H1 (cell line): ENCODE measurements at regions not wholly inside any gene's neighbourhood (a gene's known extent, or its start where the extent isn't known, plus 50 kb on each side); places are given as distances from the start of the nearest gene placed in this dataset.

Experiments
- CTCF ChIA-PET: fragments of 300-600 bp; sonication (Branson Sonifier 250); formaldehyde crosslinking; loops from one replicate; lab custom pipeline; 2021; ENCODE audit not compliant: partially characterized antibody; lab: Charles Lee
- POLR2A ChIA-PET: fragments of 300-600 bp; sonication (Branson Sonifier 250); formaldehyde crosslinking; loops from one replicate; lab custom pipeline; 2021; ENCODE audit warnings: inconsistent platforms; ENCODE audit not compliant: partially characterized antibody; lab: Charles Lee
- DNase-seq, 2 experiments: peaks; one replicate each; pipeline versions ENCODE4 v3.0.0 to v3.0.0-alpha.2; 2010 to 2022; ENCODE audit warnings: low spot score in 2 of 2, low read depth in 1 of 2, mixed read lengths in 1 of 2
- FAIRE-seq: peaks from 2 replicates; lab custom pipeline; 2011; peaks lifted over from hg19 to GRCh38; lab: Jason Lieb, UNC
- H2AFZ ChIP-seq: 2 replicates; pipeline ENCODE4 v1.8.1; 2012; ENCODE audit warnings: low read length, inconsistent platforms
- H2AK5ac ChIP-seq: 2 replicates; pipeline ENCODE4 v1.6.1; 2013; ENCODE audit warnings: low read depth, low read length
- H2BK120ac ChIP-seq: replicated peaks from 2 replicates; pipeline ENCODE3; 2013; ENCODE audit warnings: low read depth, low read length, inconsistent platforms
- H2BK12ac ChIP-seq: 2 replicates; pipeline ENCODE4 v1.6.1; 2013; ENCODE audit warnings: low read depth, low read length
- H2BK15ac ChIP-seq: 2 replicates; pipeline ENCODE4 v1.6.1; 2013; ENCODE audit warnings: low read length
- H2BK20ac ChIP-seq: 2 replicates; pipeline ENCODE4 v1.6.1; 2013; ENCODE audit warnings: low read length
- H2BK5ac ChIP-seq: 2 replicates; pipeline ENCODE4 v1.6.1; 2013; ENCODE audit warnings: low read depth, low read length
- H3K14ac ChIP-seq: 2 replicates; pipeline ENCODE4 v1.6.1; 2013; ENCODE audit warnings: inconsistent platforms; ENCODE audit not compliant: insufficient read length
- H3K18ac ChIP-seq: 2 replicates; pipeline ENCODE4 v1.6.1; 2013; ENCODE audit warnings: low read length; ENCODE audit errors: extremely low read depth
- H3K23ac ChIP-seq: 2 replicates; pipeline ENCODE4 v1.6.1; 2013; ENCODE audit warnings: inconsistent platforms; ENCODE audit not compliant: insufficient read length
- H3K23me2 ChIP-seq: 2 replicates; pipeline ENCODE4 v1.6.1; 2013; ENCODE audit warnings: low read depth, low read length
- H3K27ac ChIP-seq: 2 replicates; pipeline ENCODE4 v1.6.1; 2011; ENCODE audit warnings: low read depth, low read length, inconsistent platforms
- H3K27me3 ChIP-seq, 4 experiments: replicated peaks in 1 of 4; 1 replicate in 1 of 4; 2 replicates in 3 of 4; pipeline versions ENCODE4 v1.6.1 to v1.8.1; 2011 to 2013; ENCODE audit warnings: low read length in 3 of 4, mild to moderate bottlenecking in 3 of 4, inconsistent platforms in 2 of 4, mixed read lengths in 2 of 4, moderate library complexity in 1 of 4; ENCODE audit not compliant: control insufficient read depth in 3 of 4, insufficient read depth in 3 of 4; ENCODE audit errors: extremely low read depth in 1 of 4
- H3K36me3 ChIP-seq, 4 experiments: 2 replicates each; pipeline versions ENCODE4 v1.6.1 to v1.8.1; 2011 to 2013; ENCODE audit warnings: mild to moderate bottlenecking in 4 of 4, low read length in 3 of 4, moderate library complexity in 2 of 4, control low read depth in 1 of 4, inconsistent platforms in 1 of 4; ENCODE audit not compliant: insufficient read depth in 4 of 4, control insufficient read depth in 2 of 4
- H3K4ac ChIP-seq: replicated peaks from 2 replicates; pipeline ENCODE3; 2013; ENCODE audit warnings: low read length, low read depth, mixed read lengths, inconsistent platforms; ENCODE audit not compliant: insufficient read length
- H3K4me1 ChIP-seq, 4 experiments: replicated peaks in 1 of 4; 1 replicate in 1 of 4; 2 replicates in 3 of 4; pipeline versions ENCODE4 v1.6.1 to v1.8.1; 2011 to 2013; ENCODE audit warnings: low read length in 3 of 4, inconsistent platforms in 2 of 4, mixed read lengths in 1 of 4; ENCODE audit not compliant: insufficient read depth in 4 of 4, control insufficient read depth in 3 of 4
- H3K4me2 ChIP-seq, 2 experiments: 2 replicates each; pipeline versions ENCODE4 v1.6.1 to v1.8.1; 2011 to 2013; ENCODE audit warnings: low read depth in 2 of 2, low read length in 2 of 2, control low read depth in 1 of 2, inconsistent platforms in 1 of 2, mild to moderate bottlenecking in 1 of 2; ENCODE audit not compliant: insufficient read depth in 1 of 2
- H3K4me3 ChIP-seq, 4 experiments: fragments of 200-600, 300-600 bp in 1 of 4; sonication (generic), shearing (Covaris generic), sonication (Bioruptor Twin) in 1 of 4; 2 replicates each; pipeline versions ENCODE4 v1.5.1 to v1.8.1; 2011 to 2016; ENCODE audit warnings: low read length in 4 of 4, low read depth in 3 of 4, control low read depth in 2 of 4, inconsistent platforms in 2 of 4, mild to moderate bottlenecking in 2 of 4, mixed read lengths in 1 of 4, moderate library complexity in 1 of 4; ENCODE audit not compliant: insufficient read depth in 2 of 4; ENCODE audit errors: extremely low read depth in 1 of 4
- H3K56ac ChIP-seq: replicated peaks from 2 replicates; pipeline ENCODE3; 2013; ENCODE audit warnings: low read depth, mild to moderate bottlenecking, mixed read lengths, low read length, inconsistent platforms; ENCODE audit not compliant: insufficient read length
- H3K79me1 ChIP-seq: 2 replicates; pipeline ENCODE4 v1.6.1; 2013; ENCODE audit warnings: low read depth, low read length, control low read depth
- H3K79me2 ChIP-seq, 2 experiments: 2 replicates each; pipeline versions ENCODE4 v1.6.1 to v1.8.1; 2012 to 2013; ENCODE audit warnings: low read length in 2 of 2, mild to moderate bottlenecking in 2 of 2, inconsistent platforms in 1 of 2; ENCODE audit not compliant: insufficient read depth in 2 of 2, control insufficient read depth in 1 of 2
- H3K9ac ChIP-seq, 4 experiments: replicated peaks in 1 of 4; 1 replicate in 1 of 4; 2 replicates in 3 of 4; pipeline versions ENCODE4 v1.6.1 to v1.8.1; 2011 to 2013; ENCODE audit warnings: low read depth in 3 of 4, low read length in 3 of 4, control low read depth in 2 of 4, mild to moderate bottlenecking in 2 of 4, moderate library complexity in 2 of 4, inconsistent platforms in 1 of 4; ENCODE audit errors: extremely low read depth in 1 of 4
- H3K9me3 ChIP-seq, 2 experiments: 2 replicates each; pipeline versions ENCODE4 v1.6.1 to v1.8.1; 2012 to 2013; ENCODE audit warnings: mild to moderate bottlenecking in 2 of 2, moderate library complexity in 2 of 2, control low read depth in 1 of 2, inconsistent platforms in 1 of 2, low read depth in 1 of 2, low read length in 1 of 2, mixed read lengths in 1 of 2; ENCODE audit not compliant: insufficient read depth in 2 of 2
- H4K20me1 ChIP-seq, 2 experiments: replicated peaks in 1 of 2; 2 replicates each; pipeline versions ENCODE3 to v1.8.1; 2011 to 2013; ENCODE audit warnings: inconsistent platforms in 2 of 2, low read length in 2 of 2, mild to moderate bottlenecking in 1 of 2; ENCODE audit not compliant: insufficient read depth in 2 of 2, control insufficient read depth in 1 of 2
- H4K5ac ChIP-seq: 2 replicates; pipeline ENCODE4 v1.6.1; 2013; ENCODE audit warnings: low read length, low read depth, mixed read lengths, inconsistent platforms; ENCODE audit not compliant: insufficient read length
- H4K8ac ChIP-seq: 2 replicates; pipeline ENCODE4 v1.8.0; 2013; ENCODE audit warnings: mild to moderate bottlenecking, moderate library complexity, low read length, inconsistent platforms; ENCODE audit not compliant: insufficient read depth; ENCODE audit errors: extremely low read depth
- H4K91ac ChIP-seq: replicated peaks from 2 replicates; pipeline ENCODE3; 2013; ENCODE audit warnings: low read length, mixed read lengths, inconsistent platforms; ENCODE audit not compliant: insufficient read length
- BCL11A ChIP-seq, 2 experiments: IDR thresholded peaks; one replicate each; pipeline ENCODE4 v1.6.1; 2011; ENCODE audit warnings: low read depth in 2 of 2, low read length in 2 of 2, mild to moderate bottlenecking in 2 of 2
- CHD1 ChIP-seq: IDR thresholded peaks from 2 replicates; pipeline ENCODE4 v1.6.1; 2012; ENCODE audit warnings: low read depth, low read length, improper control_type of control experiment
- CREB1 ChIP-seq: IDR thresholded peaks from 2 replicates; pipeline ENCODE4 v1.6.1; 2012; ENCODE audit warnings: inconsistent platforms
- EZH2 ChIP-seq: fragments of 200-600 bp; sonication (generic); IDR thresholded peaks from 2 replicates; pipeline ENCODE4 v1.7.1; 2012; ENCODE audit warnings: low read depth, mild to moderate bottlenecking, moderate library complexity, low read length, inconsistent platforms; ENCODE audit not compliant: severe bottlenecking
- GABPA ChIP-seq: IDR thresholded peaks from 2 replicates; pipeline ENCODE4 v1.6.1; 2011; ENCODE audit warnings: mild to moderate bottlenecking, low read length, moderate library complexity, borderline replicate concordance; ENCODE audit not compliant: insufficient read depth
- HDAC2 ChIP-seq, 2 experiments: fragments of 300-600 bp in 1 of 2; sonication (generic) in 1 of 2; IDR thresholded peaks; 2 replicates each; pipeline ENCODE4 v1.6.1; 2011 to 2012; ENCODE audit warnings: low read depth in 2 of 2, low read length in 2 of 2, mild to moderate bottlenecking in 2 of 2, moderate library complexity in 2 of 2, borderline replicate concordance in 1 of 2, inconsistent platforms in 1 of 2
- KDM1A ChIP-seq: fragments of 200-600, 300-600 bp; sonication (generic); IDR thresholded peaks from 2 replicates; pipeline ENCODE4 v1.7.1; 2016; ENCODE audit warnings: mild to moderate bottlenecking, low read length, borderline replicate concordance
- SUZ12 ChIP-seq: fragments of 200-600 bp; sonication (generic); IDR thresholded peaks from 2 replicates; pipeline ENCODE4 v1.6.1; 2012; ENCODE audit warnings: mild to moderate bottlenecking, inconsistent platforms, low read length, moderate library complexity, mixed read lengths
- TAF7 ChIP-seq: optimal IDR thresholded peaks from 2 replicates; pipeline ENCODE3; 2011; ENCODE audit warnings: low read depth, mild to moderate bottlenecking, inconsistent platforms, low read length, moderate library complexity, borderline replicate concordance
- TEAD4 ChIP-seq: IDR thresholded peaks from 2 replicates; pipeline ENCODE4 v1.6.1; 2012; ENCODE audit warnings: low read depth, low read length, inconsistent platforms, mixed read lengths

- Histone ChIP-seq H2BK15ac (no peak overlapping the region), H3K79me2 (no peaks in the 10 kb centered on the region), H2BK120ac (no peak overlapping the region), H3K27me3 (peaks cover 0 to 1% (median 0%) of the 10 kb centered on the region in 4 experiments; a peak in 1 of 7 replicates), H3K4ac (no peak overlapping the region), H4K20me1 (no peaks in the 10 kb centered on the region), H4K91ac (no peak overlapping the region), H3K56ac (no peak overlapping the region)
- CTCF ChIA-PET, result no interaction called here
- TF ChIP-seq BCL11A (IDR thresholded peaks at IDR 0.05; ENCODE audit: low read depth in 2 of 2, low read length in 2 of 2), result no peak
- TF ChIP-seq HDAC2 (IDR thresholded peaks at IDR 0.05; ENCODE audit: borderline replicate concordance in 1 of 2, low read depth in 2 of 2, low read length in 2 of 2), result no peak
- TF ChIP-seq TAF7, result no peak
- TF ChIP-seq GABPA, result no peak
- TF ChIP-seq EZH2, result no peak
- no peak for TF ChIP-seq CHD1
- no peak for TF ChIP-seq TEAD4
- no peak for TF ChIP-seq KDM1A
- TF ChIP-seq CREB1, result no peak
- TF ChIP-seq SUZ12, result no peak
- TF ChIP-seq, all 59 proteins: peak for 0
- Histone ChIP-seq H3K23ac (no peak overlapping the region), H4K8ac (no peak overlapping the region), H2BK12ac (no peak overlapping the region), H2AK5ac (no peak overlapping the region), H2BK5ac (no peak overlapping the region), H3K23me2 (no peaks in the 10 kb centered on the region), H3K4me3 (no peak overlapping the region), H3K18ac (no peak overlapping the region), H3K9me3 (peaks cover 0 to 6% of the 10 kb centered on the region in 2 experiments; a peak in 1 of 4 replicates), H2AFZ (no peak overlapping the region), H3K14ac (no peak overlapping the region), H3K36me3 (no peaks in the 10 kb centered on the region), H3K9ac (no peak overlapping the region), H2BK20ac (no peak overlapping the region), H3K27ac (no peak overlapping the region), H3K4me2 (no peak overlapping the region), H4K5ac (no peak overlapping the region), H3K4me1 (no peaks in the 10 kb centered on the region), H3K79me1 (no peaks in the 10 kb centered on the region)
- FAIRE-seq (no peak), DNase-seq (no peak)
- POLR2A ChIA-PET, result no interaction called here
Observed at GRCh38 chr4:132694775-132695174, 454.3 kb upstream of the PCDH10 start.
